HEK293T (cell line): ENCODE measurements at regions not wholly inside any gene's neighbourhood (a gene's known extent, or its start where the extent isn't known, plus 50 kb on each side); places are given as distances from the start of the nearest gene placed in this dataset.
"Not testable (repeated sequence)": the region's sequence is repeated elsewhere in the genome, so short reads cannot be mapped to it uniquely, and the experiment has no call there.

Experiments
- CTCF ChIA-PET: fragments of 350-600 bp; formaldehyde crosslinking; extraction: SDS; loops from one replicate; lab custom pipeline; 2021; ENCODE audit warnings: antibody characterized with exemption, inconsistent platforms; lab: Yijun Ruan, JAX
- POLR2A ChIA-PET: fragments of 350-600 bp; formaldehyde crosslinking; extraction: SDS; loops from one replicate; lab custom pipeline; 2020; ENCODE audit warnings: antibody characterized with exemption, inconsistent platforms; lab: Yijun Ruan, JAX
- DNase-seq: peaks from one replicate; pipeline ENCODE4 v3.0.0; 2012; ENCODE audit warnings: mixed read lengths; ENCODE audit errors: extremely low spot score
- ARNT ChIP-seq: fragments of 450-650 bp; IDR thresholded peaks from 2 replicates; pipeline ENCODE4 v1.6.1; 2017; ENCODE audit warnings: mild to moderate bottlenecking
- BHLHE40 ChIP-seq: fragments of 450-650 bp; IDR thresholded peaks from 2 replicates; pipeline ENCODE4 v1.6.1; 2016; ENCODE audit warnings: mild to moderate bottlenecking, moderate library complexity, borderline replicate concordance
- CTBP1 ChIP-seq: fragments of 450-650 bp; IDR thresholded peaks from 2 replicates; pipeline ENCODE4 v1.6.1; 2016; ENCODE audit warnings: borderline replicate concordance
- ELF4 ChIP-seq: fragments of 450-650 bp; IDR thresholded peaks from 2 replicates; pipeline ENCODE4 v1.6.1; 2017; ENCODE audit warnings: antibody characterized with exemption
- FOXA1 ChIP-seq: fragments of 450-650 bp; IDR thresholded peaks from 2 replicates; pipeline ENCODE4 v1.6.1; 2016; ENCODE audit warnings: mild to moderate bottlenecking
- FOXK2 ChIP-seq: fragments of 450-650 bp; IDR thresholded peaks from 2 replicates; pipeline ENCODE4 v1.6.1; 2016; ENCODE audit warnings: mild to moderate bottlenecking
- FOXM1 ChIP-seq: fragments of 450-650 bp; IDR thresholded peaks from 2 replicates; pipeline ENCODE4 v1.6.1; 2017; ENCODE audit warnings: mild to moderate bottlenecking, borderline replicate concordance
- HDGF ChIP-seq: fragments of 450-650 bp; IDR thresholded peaks from 2 replicates; pipeline ENCODE4 v1.6.1; 2017; ENCODE audit warnings: antibody characterized with exemption, borderline replicate concordance
- L3MBTL2 ChIP-seq: fragments of 450-650 bp; conservative IDR thresholded peaks from 2 replicates; pipeline ENCODE4 v1.6.1; 2016; ENCODE audit warnings: mild to moderate bottlenecking
- LEF1 ChIP-seq: fragments of 450-650 bp; IDR thresholded peaks from 2 replicates; pipeline ENCODE4 v1.6.1; 2017; ENCODE audit warnings: mild to moderate bottlenecking, borderline replicate concordance
- NFRKB ChIP-seq: fragments of 450-650 bp; IDR thresholded peaks from 2 replicates; pipeline ENCODE4 v1.6.1; 2016; ENCODE audit warnings: mild to moderate bottlenecking, moderate library complexity
- PKNOX1 ChIP-seq: fragments of 450-650 bp; IDR thresholded peaks from 2 replicates; pipeline ENCODE4 v1.6.1; 2016
- SP1 ChIP-seq: fragments of 450-650 bp; IDR thresholded peaks from 2 replicates; pipeline ENCODE4 v1.6.1; 2017
- SUZ12 ChIP-seq: fragments of 450-650 bp; IDR thresholded peaks from 2 replicates; pipeline ENCODE4 v1.6.1; 2016; ENCODE audit warnings: mild to moderate bottlenecking
- TARDBP ChIP-seq: fragments of 450-650 bp; IDR thresholded peaks from 2 replicates; pipeline ENCODE4 v1.6.1; 2016
- ZNF384 ChIP-seq: fragments of 450-650 bp; IDR thresholded peaks from 2 replicates; pipeline ENCODE4 v1.6.1; 2016

DNA sequence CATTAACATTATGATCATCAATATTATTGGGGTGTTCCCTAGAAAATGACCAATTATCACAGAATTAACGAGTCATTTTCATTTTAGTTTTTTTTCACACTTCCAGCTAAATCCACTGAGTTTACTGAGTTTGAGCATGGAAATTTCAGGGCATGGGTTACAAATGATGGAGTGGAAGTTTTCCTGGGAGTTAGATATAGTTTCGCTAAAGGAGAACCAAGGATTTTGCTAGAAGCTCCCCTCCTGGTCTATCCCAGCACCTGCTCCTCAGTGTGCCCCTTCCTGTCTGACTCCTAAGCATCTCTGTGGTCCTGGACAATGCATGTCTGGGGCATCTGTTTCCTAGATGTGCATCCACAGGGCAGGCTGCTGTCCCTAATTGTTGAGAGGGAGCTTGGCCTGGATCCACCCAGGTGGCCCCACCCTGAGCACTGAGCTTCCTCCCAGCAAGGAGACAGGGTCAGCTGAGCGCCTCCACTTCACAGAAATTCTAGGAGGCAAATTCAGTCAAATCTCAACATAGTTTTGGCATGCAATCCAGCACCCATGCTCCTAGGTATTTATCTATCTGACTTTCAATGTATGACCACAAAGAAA, 102.3 kb upstream of the GOLGA6L6 start:
- TF ChIP-seq PKNOX1 (no peak), LEF1 (no peak), TARDBP (no peak), BHLHE40 (no peak), ARNT (no peak), SUZ12 (no peak), FOXK2 (no peak), FOXA1 (no peak), ELF4 (no peak), SP1 (no peak), FOXM1 (no peak), CTBP1 (no peak)
- POLR2A ChIA-PET = no interaction called here
- DNase-seq = no peak
- CTCF ChIA-PET = no interaction called here

GRCh38 chr15:20643024-20643770, 101.6 kb upstream of the GOLGA6L6 start:
- no peak for TF ChIP-seq ELF4
- no peak for DNase-seq
- ChIA-PET POLR2A (no interaction called here), CTCF (no interaction called here)

DNA sequence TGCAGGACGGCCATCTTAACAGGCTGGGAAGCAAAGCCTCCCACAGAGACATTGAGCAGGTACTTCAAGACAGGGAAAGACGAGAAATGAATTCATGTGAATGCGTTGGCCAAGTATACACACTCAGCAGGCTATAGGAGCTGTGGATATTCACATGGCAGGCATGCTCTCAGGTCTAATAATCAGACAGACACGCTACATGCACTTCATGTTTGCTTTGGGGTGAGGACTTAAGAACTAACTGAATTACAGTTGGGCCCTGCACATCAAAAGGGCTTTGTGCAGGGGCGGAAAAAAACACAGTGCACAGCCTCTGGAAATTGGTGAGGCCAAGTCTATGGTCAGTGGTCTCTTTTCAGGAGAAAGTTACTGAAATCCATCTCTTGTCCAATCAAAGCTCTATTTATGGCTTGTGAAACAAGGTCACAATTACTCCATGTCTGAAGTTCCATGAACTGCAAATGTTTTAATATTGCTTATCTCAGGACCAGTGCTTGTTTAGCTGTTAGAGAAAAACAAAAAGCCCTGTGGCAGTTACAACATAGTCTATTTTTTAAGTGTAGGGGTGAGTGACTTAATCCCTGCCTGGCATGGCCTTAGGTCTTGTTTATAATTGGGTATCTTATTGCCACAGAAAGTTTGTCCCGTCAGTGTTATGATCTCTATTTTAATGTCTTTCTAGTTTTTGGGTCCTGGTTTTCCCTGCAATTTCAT, 100.6 kb upstream of the GOLGA6L6 start:
- POLR2A ChIA-PET = no interaction called here
- CTCF ChIA-PET = no interaction called here
- TF ChIP-seq BHLHE40 (no peak), L3MBTL2 (no peak), SUZ12 (no peak), LEF1 (no peak), PKNOX1 (no peak), NFRKB (no peak), CTBP1 (no peak), SP1 (no peak), ARNT (no peak), ZNF384 (no peak), FOXK2 (no peak), HDGF (no peak)
- no peak for DNase-seq

GRCh38 chr15:20640427-20640826, 98.8 kb upstream of the GOLGA6L6 start:
- CTCF ChIA-PET, POLR2A ChIA-PET, DNase-seq: not testable (repeated sequence)

DNA sequence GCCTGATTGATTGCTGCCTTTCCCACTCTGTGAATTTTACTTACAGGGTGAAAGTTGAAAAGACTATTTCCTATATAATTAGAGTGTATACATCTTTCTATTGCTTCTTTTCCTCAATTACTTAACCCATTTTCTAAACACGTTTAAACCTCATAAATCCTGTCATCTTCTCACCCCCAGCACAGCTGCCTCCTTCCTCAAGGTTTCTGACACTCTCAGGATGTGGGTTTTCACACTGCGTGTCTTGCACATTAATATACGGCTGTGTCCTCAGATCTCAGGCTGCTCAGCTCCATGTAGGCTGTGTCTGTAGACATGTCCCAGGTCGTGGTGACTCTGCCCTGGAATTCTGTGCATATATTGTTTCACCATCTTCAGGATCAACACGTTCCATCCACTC, 97.6 kb upstream of the GOLGA6L6 start:
- CTCF ChIA-PET, POLR2A ChIA-PET, DNase-seq: not testable (repeated sequence)

- POLR2A ChIA-PET, DNase-seq, CTCF ChIA-PET: not testable (repeated sequence)
Observed at GRCh38 chr15:20637499-20637898, 95.9 kb upstream of the GOLGA6L6 start.

- POLR2A ChIA-PET, DNase-seq, CTCF ChIA-PET: not testable (repeated sequence)
Observed at GRCh38 chr15:20629526-20629925, 87.9 kb upstream of the GOLGA6L6 start.

GRCh38 chr15:20628538-20628937, 86.9 kb upstream of the GOLGA6L6 start:
- POLR2A ChIA-PET, DNase-seq, CTCF ChIA-PET: not testable (repeated sequence)

DNA sequence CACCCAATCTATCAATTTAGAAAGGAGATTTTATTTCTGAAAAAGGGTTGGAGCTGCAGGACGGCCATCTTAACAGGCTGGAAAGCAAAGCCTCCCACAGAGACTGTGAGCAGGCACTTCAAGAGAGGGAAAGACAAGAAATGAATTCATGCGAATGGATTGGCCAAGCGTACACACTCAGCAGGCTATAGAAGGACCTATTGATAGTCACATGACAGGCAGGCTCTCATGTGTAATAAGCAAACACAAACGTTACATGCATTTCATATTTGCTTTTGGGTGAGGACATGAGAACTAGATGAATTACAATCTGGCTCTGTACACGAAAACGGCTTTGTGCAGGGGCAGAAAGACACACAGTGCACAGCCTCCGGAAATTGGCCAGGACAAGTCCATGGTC, 83.9 kb upstream of the GOLGA6L6 start:
- POLR2A ChIA-PET, DNase-seq, CTCF ChIA-PET: not testable (repeated sequence)

- DNase-seq, POLR2A ChIA-PET, CTCF ChIA-PET: not testable (repeated sequence)
Observed at GRCh38 chr15:20624085-20624484, 82.5 kb upstream of the GOLGA6L6 start.

DNA sequence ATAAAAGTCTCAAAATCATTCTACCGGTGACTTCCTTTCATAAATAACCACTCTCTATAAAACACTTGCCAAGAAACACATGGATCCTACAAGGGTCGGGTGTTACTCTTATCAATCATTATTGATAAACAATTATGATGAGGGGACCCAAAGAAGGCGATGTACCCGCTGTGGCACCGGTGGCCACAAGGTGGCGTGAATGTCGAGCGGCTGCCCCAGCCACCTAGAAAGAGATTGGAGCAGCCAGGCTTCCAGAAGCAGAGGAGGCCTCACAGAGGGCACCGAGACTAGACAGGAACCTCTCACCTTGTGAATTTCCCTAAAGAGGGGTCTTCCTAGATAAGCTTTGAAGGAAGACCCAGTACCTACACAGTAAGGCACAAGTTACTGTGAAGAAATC, 80.5 kb upstream of the GOLGA6L6 start:
- CTCF ChIA-PET, POLR2A ChIA-PET, DNase-seq: not testable (repeated sequence)

DNA sequence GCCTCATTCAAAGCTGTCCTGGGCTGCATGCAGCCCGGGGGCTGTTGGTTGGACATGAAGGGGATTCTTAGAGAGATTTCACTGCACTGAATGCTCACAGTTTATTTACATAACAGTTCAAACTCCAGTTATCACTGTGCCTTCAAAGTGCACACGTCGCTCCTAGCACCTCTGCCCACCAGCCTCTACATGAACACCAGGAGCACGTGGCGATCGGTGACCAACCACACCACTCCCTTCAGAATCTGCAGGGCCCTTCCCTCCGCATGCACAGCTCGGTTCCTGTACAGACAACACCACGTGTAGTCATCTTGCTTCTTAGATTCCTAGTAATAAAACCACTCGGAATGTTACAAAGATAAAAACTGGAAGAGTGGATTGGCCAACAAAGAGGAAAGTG, 72.9 kb upstream of the GOLGA6L6 start:
- DNase-seq, POLR2A ChIA-PET, CTCF ChIA-PET: not testable (repeated sequence)

GRCh38 chr15:20612796-20613195, 71.2 kb upstream of the GOLGA6L6 start:
- DNase-seq, CTCF ChIA-PET, POLR2A ChIA-PET: not testable (repeated sequence)
